CD4-positive, alpha-beta memory T cell (primary cell): ENCODE measurements at regions not wholly inside any gene's neighbourhood (a gene's known extent, or its start where the extent isn't known, plus 50 kb on each side); places are given as distances from the start of the nearest gene placed in this dataset.

Source experiments
- CTCF ChIA-PET: fragments of 350-600 bp; sonication (Branson Sonifier 250); formaldehyde crosslinking; loops from one replicate; lab custom pipeline; 2021; ENCODE audit warnings: inconsistent platforms; ENCODE audit not compliant: partially characterized antibody; lab: Charles Lee
- POLR2A ChIA-PET: fragments of 350-600 bp; sonication (Branson Sonifier 250); formaldehyde crosslinking; loops from one replicate; lab custom pipeline; 2021; ENCODE audit not compliant: partially characterized antibody; lab: Charles Lee
- DNase-seq, 5 donors: peaks; one replicate each; pipeline versions ENCODE4 v3.0.0 to v3.0.0-alpha.2; 2020 to 2022; ENCODE audit warnings: mixed read lengths in 1 of 5
- H3K27ac ChIP-seq: one replicate; pipeline ENCODE4 v1.7.0; 2013; ENCODE audit warnings: low read depth, low read length
- H3K27me3 ChIP-seq: 2 replicates; pipeline ENCODE4 v1.7.0; 2013; ENCODE audit warnings: mild to moderate bottlenecking, low read length, moderate library complexity; ENCODE audit not compliant: insufficient read depth
- H3K36me3 ChIP-seq: 2 replicates; pipeline ENCODE4 v1.7.0; 2013; ENCODE audit warnings: mild to moderate bottlenecking, low read length, moderate library complexity; ENCODE audit not compliant: insufficient read depth
- H3K4me1 ChIP-seq: 2 replicates; pipeline ENCODE4 v1.7.0; 2013; ENCODE audit warnings: mild to moderate bottlenecking, low read length, moderate library complexity; ENCODE audit not compliant: insufficient read depth
- H3K4me3 ChIP-seq, 2 donors: one replicate each; pipeline ENCODE4 v1.7.0; 2013; ENCODE audit warnings: low read length in 2 of 2, mild to moderate bottlenecking in 1 of 2
- H3K9me3 ChIP-seq, 2 donors: one replicate each; pipeline ENCODE4 v1.7.0; 2013; ENCODE audit warnings: low read length in 2 of 2, control low read depth in 1 of 2; ENCODE audit not compliant: control insufficient read depth in 1 of 2
- H3K27ac Mint-ChIP-seq, 7 donors: one replicate each; pipeline ENCODE4 v1.8.0; 2020 to 2021; ENCODE audit warnings: mixed read lengths in 7 of 7, mild to moderate bottlenecking in 6 of 7, inconsistent platforms in 3 of 7, moderate library complexity in 3 of 7
- H3K27me3 Mint-ChIP-seq, 2 donors: one replicate each; pipeline ENCODE4 v1.8.0; 2020 to 2021; ENCODE audit warnings: mixed read lengths in 2 of 2
- H3K36me3 Mint-ChIP-seq, 2 donors: one replicate each; pipeline ENCODE4 v1.8.0; 2020 to 2021; ENCODE audit warnings: mixed read lengths in 2 of 2, inconsistent platforms in 1 of 2, mild to moderate bottlenecking in 1 of 2
- H3K4me1 Mint-ChIP-seq, 4 donors: one replicate each; pipeline ENCODE4 v1.8.0; 2020 to 2021; ENCODE audit warnings: mixed read lengths in 4 of 4, mild to moderate bottlenecking in 1 of 4
- H3K4me3 Mint-ChIP-seq, 8 donors: one replicate each; pipeline ENCODE4 v1.8.0; 2020 to 2021; ENCODE audit warnings: mixed read lengths in 8 of 8, mild to moderate bottlenecking in 7 of 8, moderate library complexity in 6 of 8, inconsistent platforms in 3 of 8
- H3K9me3 Mint-ChIP-seq, 8 donors: one replicate each; pipeline ENCODE4 v1.8.0; 2020 to 2021; ENCODE audit warnings: mixed read lengths in 8 of 8, mild to moderate bottlenecking in 5 of 8, inconsistent platforms in 3 of 8, moderate library complexity in 1 of 8
- intact Hi-C: fragments of 100-400 bp; cut with micrococcal nuclease; formaldehyde crosslinking; loops from one replicate; pipeline ENCODE4 v1.15.1; 2023

- Mint-ChIP-seq H3K9me3 (peaks cover 0 to 8% (median 3%) of the 10 kb centered on the region in 8 donors), H3K27me3 (no peaks in the 10 kb centered on the region), H3K27ac (peak overlapping the region in 4 of 7 donors; percentile 31 to 58 (median 40)), H3K4me3 (no peak overlapping the region), H3K36me3 (peaks cover 0 to 2% of the 10 kb centered on the region in 2 donors), H3K4me1 (peaks cover 0 to 4% (median 0%) of the 10 kb centered on the region in 4 donors)
- intact Hi-C loops: no loop called here
- no peak overlapping the region for H3K27ac ChIP-seq
- POLR2A ChIA-PET: interaction anchor here (1.8 kb wide), 1 partner anchor 10 kb away, joined by 4 read pairs; no protein-coding TSS in a partner anchor
- H3K4me3 ChIP-seq: no peak overlapping the region
- CTCF ChIA-PET: interaction anchor here (1.0 to 1.2 kb wide), 3 partner anchors 36 to 250 kb away, joined by 3 to 6 read pairs (median 3); no protein-coding TSS in a partner anchor
- H3K9me3 ChIP-seq: no peaks in the 10 kb centered on the region
- no peaks in the 10 kb centered on the region for H3K27me3 ChIP-seq
- H3K4me1 ChIP-seq: no peaks in the 10 kb centered on the region
- no peaks in the 10 kb centered on the region for H3K36me3 ChIP-seq
- no peak for DNase-seq
These were observed 123.9 kb upstream of the ZMIZ1 start for GRCh38 chr10:78944723-78945312.

GRCh38 chr10:78945838-78946237, 122.9 kb upstream of the ZMIZ1 start:
- peaks cover 0 to 4% (median 0%) of the 10 kb centered on the region in 4 donors for H3K4me1 Mint-ChIP-seq
- CTCF ChIA-PET: interaction anchor here (1.0 kb wide), 2 partner anchors 9 to 35 kb away, joined by 3 read pairs; no protein-coding TSS in a partner anchor
- POLR2A ChIA-PET: no interaction called here

GRCh38 chr10:78947226-78947625, 121.5 kb upstream of the ZMIZ1 start:
- H3K9me3 ChIP-seq: no peaks in the 10 kb centered on the region
- Mint-ChIP-seq H3K9me3 (peaks cover 0 to 8% (median 3%) of the 10 kb centered on the region in 8 donors), H3K4me3 (no peak overlapping the region), H3K4me1 (peaks cover 0 to 4% (median 0%) of the 10 kb centered on the region in 4 donors), H3K36me3 (peaks cover 0 to under 1% of the 10 kb centered on the region in 2 donors), H3K27ac (no peak overlapping the region), H3K27me3 (no peaks in the 10 kb centered on the region)
- H3K27ac ChIP-seq: no peak overlapping the region
- DNase-seq: no peak
- H3K27me3 ChIP-seq: no peaks in the 10 kb centered on the region
- intact Hi-C loops: no loop called here
- no peaks in the 10 kb centered on the region for H3K4me1 ChIP-seq
- CTCF ChIA-PET: interaction anchor here (1.1 kb wide), 1 partner anchor 248 kb away, joined by 4 read pairs; no protein-coding TSS in a partner anchor
- no peak overlapping the region for H3K4me3 ChIP-seq
- H3K36me3 ChIP-seq: no peaks in the 10 kb centered on the region
- POLR2A ChIA-PET: no interaction called here

More at GRCh38 chr10:78945838-78946237, 122.9 kb upstream of the ZMIZ1 start:
- Mint-ChIP-seq H3K27ac (peak overlapping the region in 1 of 7 donors; percentile 46), H3K36me3 (peaks cover 0 to 2% of the 10 kb centered on the region in 2 donors), H3K4me3 (no peak overlapping the region), H3K9me3 (peaks cover 0 to 8% (median 3%) of the 10 kb centered on the region in 8 donors), H3K27me3 (no peaks in the 10 kb centered on the region)
- Histone ChIP-seq H3K27me3 (no peaks in the 10 kb centered on the region), H3K27ac (no peak overlapping the region), H3K36me3 (no peaks in the 10 kb centered on the region), H3K4me3 (no peak overlapping the region), H3K9me3 (no peaks in the 10 kb centered on the region), H3K4me1 (no peaks in the 10 kb centered on the region)
- intact Hi-C loops: no loop called here
- no peak for DNase-seq

- ChIA-PET CTCF (interaction anchor here (1.1 kb wide), 1 partner anchor 247 kb away, joined by 4 read pairs; no protein-coding TSS in a partner anchor), POLR2A (no interaction called here)
These were observed 121.0 kb upstream of the ZMIZ1 start for GRCh38 chr10:78947733-78948132.

GRCh38 chr10:78948621-78949030, 120.1 kb upstream of the ZMIZ1 start:
- Histone ChIP-seq H3K36me3 (no peaks in the 10 kb centered on the region), H3K9me3 (no peaks in the 10 kb centered on the region), H3K27ac (no peak overlapping the region), H3K27me3 (no peaks in the 10 kb centered on the region), H3K4me3 (no peak overlapping the region), H3K4me1 (no peaks in the 10 kb centered on the region)
- Mint-ChIP-seq H3K36me3 (no peaks in the 10 kb centered on the region), H3K4me1 (peaks cover 0 to 4% (median 0%) of the 10 kb centered on the region in 4 donors), H3K27ac (no peak overlapping the region), H3K9me3 (no peaks in the 10 kb centered on the region), H3K27me3 (no peaks in the 10 kb centered on the region), H3K4me3 (no peak overlapping the region)
- POLR2A ChIA-PET: interaction anchor here (1.0 kb wide), 1 partner anchor 20 kb away, joined by 3 read pairs; no protein-coding TSS in a partner anchor
- intact Hi-C loops: no loop called here
- CTCF ChIA-PET: no interaction called here
- DNase-seq: no peak

More at GRCh38 chr10:78947733-78948132, 121.0 kb upstream of the ZMIZ1 start:
- DNase-seq: no peak
- H3K4me1 ChIP-seq: no peaks in the 10 kb centered on the region
- H3K27me3 Mint-ChIP-seq: no peaks in the 10 kb centered on the region
- no peaks in the 10 kb centered on the region for H3K36me3 ChIP-seq
- no peaks in the 10 kb centered on the region for H3K9me3 ChIP-seq
- H3K36me3 Mint-ChIP-seq: no peaks in the 10 kb centered on the region
- H3K27ac ChIP-seq: no peak overlapping the region
- H3K4me3 ChIP-seq: no peak overlapping the region
- H3K4me1 Mint-ChIP-seq: peaks cover 0 to 4% (median 0%) of the 10 kb centered on the region in 4 donors
- intact Hi-C loops: no loop called here
- no peak overlapping the region for H3K27ac Mint-ChIP-seq
- no peak overlapping the region for H3K4me3 Mint-ChIP-seq
- no peaks in the 10 kb centered on the region for H3K27me3 ChIP-seq
- H3K9me3 Mint-ChIP-seq: peaks cover 0 to 5% (median 1%) of the 10 kb centered on the region in 8 donors

- no peaks in the 10 kb centered on the region for H3K4me1 ChIP-seq
These were observed 117.8 kb upstream of the ZMIZ1 start for GRCh38 chr10:78950656-78951587.

GRCh38 chr10:78952030-78952429, 116.7 kb upstream of the ZMIZ1 start:
- no peaks in the 10 kb centered on the region for H3K9me3 Mint-ChIP-seq
- Histone ChIP-seq H3K27me3 (no peaks in the 10 kb centered on the region), H3K27ac (no peak overlapping the region), H3K4me3 (no peak overlapping the region), H3K36me3 (no peaks in the 10 kb centered on the region), H3K4me1 (no peaks in the 10 kb centered on the region), H3K9me3 (no peaks in the 10 kb centered on the region)
- H3K4me1 Mint-ChIP-seq: no peaks in the 10 kb centered on the region
- H3K27me3 Mint-ChIP-seq: no peaks in the 10 kb centered on the region
- no peaks in the 10 kb centered on the region for H3K36me3 Mint-ChIP-seq
- intact Hi-C loops: no loop called here
- DNase-seq: no peak
- no peak overlapping the region for H3K4me3 Mint-ChIP-seq
- ChIA-PET CTCF (interaction anchor here (0.7 to 1.1 kb wide), 2 partner anchors 13 to 23 kb away, joined by 3 read pairs; no protein-coding TSS in a partner anchor), POLR2A (no interaction called here)
- H3K27ac Mint-ChIP-seq: no peak overlapping the region

More at GRCh38 chr10:78950656-78951587, 117.8 kb upstream of the ZMIZ1 start:
- no peaks in the 10 kb centered on the region for H3K36me3 ChIP-seq
- no peaks in the 10 kb centered on the region for H3K9me3 ChIP-seq
- H3K27ac ChIP-seq: no peak overlapping the region
- ChIA-PET CTCF (no interaction called here), POLR2A (no interaction called here)
- DNase-seq: no peak
- intact Hi-C loops: no loop called here
- Mint-ChIP-seq H3K27me3 (no peaks in the 10 kb centered on the region), H3K4me1 (no peaks in the 10 kb centered on the region), H3K36me3 (no peaks in the 10 kb centered on the region), H3K9me3 (no peaks in the 10 kb centered on the region), H3K4me3 (no peak overlapping the region), H3K27ac (peak overlapping the region in 1 of 7 donors; percentile 13)
- H3K27me3 ChIP-seq: no peaks in the 10 kb centered on the region
- no peak overlapping the region for H3K4me3 ChIP-seq
